HG03060 (cell line): ENCODE measurements at regions not wholly inside any gene's neighbourhood (a gene's known extent, or its start where the extent isn't known, plus 50 kb on each side); places are given as distances from the start of the nearest gene placed in this dataset.
A peak's percentile ranks its signal among the peaks of the same experiment; 100 is the strongest.
"Not testable (repeated sequence)": the region's sequence is repeated elsewhere in the genome, so short reads cannot be mapped to it uniquely, and the experiment has no call there.

Experiments used
- ATAC-seq: cut with Tn5 transposase; IDR thresholded peaks from one replicate; pipeline ENCODE4 v1.9.1; 2021; ENCODE audit warnings: low read depth, moderate number of reproducible peaks; ENCODE audit not compliant: unreplicated experiment

DNA sequence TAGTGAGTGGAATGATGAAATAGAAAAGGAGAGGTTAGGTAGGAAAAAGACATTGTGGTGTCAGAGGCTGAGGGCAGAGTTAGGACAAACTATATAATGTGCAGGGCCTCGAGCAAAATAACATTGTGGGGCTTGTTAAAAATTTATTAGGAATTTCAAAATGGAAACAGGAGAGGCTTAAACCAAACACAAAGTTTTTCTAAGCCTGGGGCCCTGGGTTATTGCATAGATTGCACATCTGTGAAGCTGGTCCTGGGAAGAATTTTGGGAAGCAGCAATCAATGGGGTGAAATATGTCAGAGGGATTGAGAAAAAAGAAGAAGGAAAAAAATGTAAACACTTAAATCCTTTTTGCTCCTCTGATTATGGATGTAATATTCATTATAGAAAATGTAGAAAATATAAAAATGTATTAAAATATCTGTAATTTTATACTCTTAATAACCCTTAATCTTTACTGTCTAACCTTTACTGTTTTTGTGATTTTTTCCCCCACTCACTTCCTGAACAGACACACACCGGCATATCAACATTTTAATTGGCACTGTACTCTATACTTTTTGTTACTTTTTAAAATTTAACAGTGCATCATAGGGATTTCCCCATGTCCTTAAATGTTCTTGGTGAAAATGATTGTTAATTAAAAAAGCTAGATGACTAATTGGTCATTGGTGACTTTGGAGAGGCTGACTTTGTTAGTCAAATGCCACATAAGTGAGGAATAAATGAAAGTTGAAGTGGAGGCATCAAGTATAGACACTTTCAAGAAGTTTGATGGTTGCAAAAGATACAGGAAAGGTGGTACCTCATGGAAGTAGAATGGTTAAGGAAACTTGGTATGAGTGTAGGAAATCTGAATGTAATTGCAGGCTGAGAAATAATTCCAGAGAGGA lies 183.4 kb downstream of the NFKBIZ start:
- ATAC-seq = no peak

DNA sequence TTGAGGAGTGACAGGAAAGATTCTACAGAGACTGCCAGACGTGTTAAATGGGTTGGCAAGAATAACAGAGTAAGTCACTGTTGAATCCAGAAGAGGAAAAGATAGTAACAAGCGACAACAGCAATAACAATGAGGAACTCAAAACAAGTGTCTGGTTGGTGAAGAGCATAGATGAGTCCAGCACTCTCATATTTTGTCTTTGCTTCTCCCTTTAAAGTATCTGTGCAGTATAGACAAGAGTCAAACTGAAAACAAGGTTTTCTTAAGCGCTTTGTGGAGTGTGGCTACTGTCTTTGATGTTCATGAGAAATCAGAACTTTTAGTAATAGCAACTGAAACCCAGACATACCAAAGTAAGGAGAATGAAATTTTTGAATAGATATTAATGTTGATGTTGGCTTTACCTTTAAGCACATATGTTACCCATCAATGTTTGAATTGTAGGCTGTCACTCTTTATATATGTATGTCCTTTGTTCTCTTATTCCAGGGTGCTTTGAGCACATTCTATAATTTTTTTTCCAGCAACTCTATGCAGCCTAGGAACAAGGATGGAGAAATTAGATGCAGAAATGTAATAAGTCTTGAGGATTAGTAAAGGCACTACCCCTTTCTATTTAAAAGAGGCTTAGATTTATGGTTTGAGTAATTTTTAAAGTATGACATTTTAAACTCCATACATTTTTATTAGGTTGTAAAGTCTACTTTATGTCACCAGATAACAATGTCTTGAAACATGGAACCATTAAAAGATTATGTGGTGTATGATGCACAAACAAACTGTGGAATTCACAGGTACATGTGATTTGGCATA lies 185.5 kb downstream of the NFKBIZ start:
- no peak for ATAC-seq

- ATAC-seq = no peak
These were observed 186.7 kb downstream of the NFKBIZ start for GRCh38 chr3:102036017-102036416.

DNA sequence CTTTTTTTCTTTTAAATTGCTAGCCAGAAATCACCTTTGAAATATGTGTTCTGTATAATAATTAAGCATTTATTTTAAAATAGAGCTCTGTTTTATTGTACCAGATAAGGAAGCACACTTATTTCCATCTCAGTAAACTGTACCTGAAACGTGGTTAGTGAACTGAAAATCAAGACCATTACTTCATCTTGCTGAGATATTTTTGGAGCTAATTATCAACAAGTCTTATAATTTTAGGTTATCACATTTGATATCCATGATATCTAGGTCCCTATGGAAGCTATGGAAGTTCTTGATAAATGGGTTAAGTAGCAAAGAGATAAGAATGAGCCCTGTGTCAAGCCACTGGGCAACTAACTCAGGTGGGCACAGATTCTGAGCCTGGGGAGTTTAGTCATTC lies 187.2 kb downstream of the NFKBIZ start:
- no peak for ATAC-seq

GRCh38 chr3:102037209-102037608 lies 187.9 kb downstream of the NFKBIZ start:
- ATAC-seq = no peak

DNA sequence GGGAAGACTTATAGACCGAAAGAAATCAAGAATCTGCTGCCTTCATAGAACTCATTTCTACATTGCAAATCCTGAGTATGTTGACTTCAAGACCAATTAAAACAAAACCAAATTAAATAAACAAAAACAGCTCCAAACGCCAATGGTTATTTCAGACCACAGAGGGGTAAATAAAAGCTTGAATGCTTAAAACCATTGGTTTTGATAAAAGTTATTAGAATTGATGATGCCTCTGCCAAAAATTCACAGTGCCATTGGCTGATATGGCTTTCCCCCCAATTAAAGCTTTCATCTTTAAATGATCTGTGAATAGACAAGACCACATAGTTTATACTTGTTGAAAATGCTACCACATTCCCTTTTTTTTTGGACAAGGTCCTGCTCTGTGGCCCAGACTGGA lies 188.5 kb downstream of the NFKBIZ start:
- no peak for ATAC-seq

DNA sequence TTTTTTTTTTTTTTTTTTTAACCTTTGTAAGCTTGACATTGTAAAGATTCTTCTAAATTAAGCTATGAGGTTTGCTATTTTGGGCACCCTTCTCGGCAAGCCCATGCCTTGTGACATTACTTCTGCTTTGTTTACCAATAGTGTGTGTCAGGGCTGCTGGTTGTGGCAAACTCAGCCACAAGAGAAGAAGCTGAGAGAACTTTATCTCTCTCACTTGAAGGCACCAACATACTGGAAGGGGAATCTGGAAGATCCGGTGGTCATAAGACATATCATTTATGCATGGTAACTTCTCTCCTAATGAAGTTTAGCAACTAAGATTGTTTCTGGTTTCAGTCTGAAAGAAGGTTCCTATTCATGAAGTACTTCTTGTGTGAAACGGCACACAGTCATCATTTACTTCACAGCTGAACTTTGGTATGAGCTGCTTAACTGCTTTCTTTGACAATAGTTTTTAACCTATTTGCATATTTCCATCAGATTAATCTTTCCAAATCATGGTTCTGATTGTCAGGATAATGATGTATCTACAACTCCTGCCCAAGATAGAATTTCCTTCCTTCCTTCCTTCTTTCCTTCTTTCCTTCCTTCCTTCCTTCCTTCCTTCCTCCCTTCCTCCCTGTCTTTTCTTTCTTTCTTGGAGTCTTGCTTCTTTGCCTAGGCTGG lies 189.3 kb downstream of the NFKBIZ start:
- peak; percentile 78 for ATAC-seq

DNA sequence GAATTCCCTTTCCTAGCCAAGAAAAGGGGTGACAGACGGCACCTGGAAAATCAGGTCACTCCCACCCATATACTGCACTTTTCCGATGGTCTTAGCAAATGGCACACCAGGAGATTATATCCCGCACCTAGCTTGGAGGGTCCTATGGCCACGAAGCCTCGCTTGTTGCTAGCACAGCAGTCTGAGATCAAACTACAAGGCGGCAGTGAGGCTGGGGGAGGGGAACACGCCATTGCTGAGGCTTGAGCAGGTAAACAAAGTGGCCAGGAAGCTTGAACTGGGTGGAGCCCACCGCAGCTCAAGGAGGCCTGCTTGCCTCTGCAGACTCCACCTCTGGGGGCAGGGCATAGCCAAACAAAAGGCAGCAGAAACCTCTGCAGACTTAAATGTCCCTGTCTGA lies 190.8 kb downstream of the NFKBIZ start:
- not testable (repeated sequence) for ATAC-seq

- ATAC-seq = no peak
These were observed 204.2 kb downstream of the NFKBIZ start for GRCh38 chr3:102053375-102053989.

GRCh38 chr3:102054543-102055080 lies 205.3 kb downstream of the NFKBIZ start:
- ATAC-seq = no peak

GRCh38 chr3:102057781-102058421 lies 208.6 kb downstream of the NFKBIZ start:
- ATAC-seq = peak; percentile 75

DNA sequence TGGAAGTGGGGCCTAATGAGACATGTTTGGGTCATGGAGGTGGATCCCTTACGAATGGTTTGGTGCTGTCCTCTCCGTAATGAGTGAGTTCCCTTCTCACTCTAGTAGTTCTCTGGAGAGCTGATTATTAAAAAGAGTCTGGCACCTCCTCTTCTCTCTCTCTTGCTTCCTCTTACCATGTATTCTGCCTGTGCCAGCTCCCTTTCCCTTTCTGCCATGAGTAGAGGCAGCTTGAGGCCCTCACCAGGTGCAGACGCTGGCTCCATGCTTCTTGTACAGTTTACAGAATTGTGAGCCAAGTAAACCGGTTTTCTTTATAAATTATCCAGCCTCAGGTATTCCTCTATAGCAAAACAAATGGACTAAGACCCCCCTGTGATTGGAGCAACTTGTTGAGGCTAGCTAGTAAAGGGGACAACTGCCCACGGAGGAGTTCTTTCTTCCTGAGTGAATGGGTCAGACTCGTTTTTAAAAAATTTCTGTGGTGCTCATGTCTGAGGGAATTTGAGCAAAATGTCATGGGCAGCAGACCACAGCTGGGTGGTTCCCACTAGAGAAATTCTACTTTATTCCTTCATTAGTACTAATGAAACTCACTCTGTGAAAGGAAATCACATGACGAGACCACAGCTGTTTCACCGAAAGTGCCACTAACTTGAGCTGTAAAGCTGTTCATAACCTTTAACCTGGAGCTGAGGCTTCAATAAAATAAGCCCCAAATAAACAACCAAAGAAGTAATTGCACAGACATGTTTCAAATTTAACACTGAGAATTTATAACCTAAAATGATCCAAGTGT lies 210.0 kb downstream of the NFKBIZ start:
- peak; percentile 76 for ATAC-seq

GRCh38 chr3:102060814-102061213 lies 211.5 kb downstream of the NFKBIZ start:
- no peak for ATAC-seq

GRCh38 chr3:102063572-102063971 lies 214.3 kb downstream of the NFKBIZ start:
- ATAC-seq = no peak

- no peak for ATAC-seq
These were observed 217.2 kb downstream of the NFKBIZ start for GRCh38 chr3:102066470-102066869.

- no peak for ATAC-seq
These were observed 219.0 kb downstream of the NFKBIZ start for GRCh38 chr3:102068327-102068726.

- no peak for ATAC-seq
These were observed 219.4 kb downstream of the NFKBIZ start for GRCh38 chr3:102068736-102069135.

- ATAC-seq = no peak
These were observed 219.9 kb downstream of the NFKBIZ start for GRCh38 chr3:102069211-102069662.

- ATAC-seq = no peak
These were observed 225.6 kb downstream of the NFKBIZ start for GRCh38 chr3:102074946-102075345.
